ENCODE measurements at regions not wholly inside any gene's neighbourhood (a gene's known extent, or its start where the extent isn't known, plus 50 kb on each side); places are given as distances from the start of the nearest gene placed in this dataset.

GRCh38 chr14:105711841-105712460 lies 185.6 kb downstream of the TMEM121 start:
- TF ChIP-seq CTCF (IDR thresholded peaks at IDR 0.05) (no peak), POLR2A (IDR thresholded peaks at IDR 0.05) (no peak)
